ENCODE measurements at regions not wholly inside any gene's neighbourhood (a gene's known extent, or its start where the extent isn't known, plus 50 kb on each side); places are given as distances from the start of the nearest gene placed in this dataset.

- TF ChIP-seq, protein P1, sequence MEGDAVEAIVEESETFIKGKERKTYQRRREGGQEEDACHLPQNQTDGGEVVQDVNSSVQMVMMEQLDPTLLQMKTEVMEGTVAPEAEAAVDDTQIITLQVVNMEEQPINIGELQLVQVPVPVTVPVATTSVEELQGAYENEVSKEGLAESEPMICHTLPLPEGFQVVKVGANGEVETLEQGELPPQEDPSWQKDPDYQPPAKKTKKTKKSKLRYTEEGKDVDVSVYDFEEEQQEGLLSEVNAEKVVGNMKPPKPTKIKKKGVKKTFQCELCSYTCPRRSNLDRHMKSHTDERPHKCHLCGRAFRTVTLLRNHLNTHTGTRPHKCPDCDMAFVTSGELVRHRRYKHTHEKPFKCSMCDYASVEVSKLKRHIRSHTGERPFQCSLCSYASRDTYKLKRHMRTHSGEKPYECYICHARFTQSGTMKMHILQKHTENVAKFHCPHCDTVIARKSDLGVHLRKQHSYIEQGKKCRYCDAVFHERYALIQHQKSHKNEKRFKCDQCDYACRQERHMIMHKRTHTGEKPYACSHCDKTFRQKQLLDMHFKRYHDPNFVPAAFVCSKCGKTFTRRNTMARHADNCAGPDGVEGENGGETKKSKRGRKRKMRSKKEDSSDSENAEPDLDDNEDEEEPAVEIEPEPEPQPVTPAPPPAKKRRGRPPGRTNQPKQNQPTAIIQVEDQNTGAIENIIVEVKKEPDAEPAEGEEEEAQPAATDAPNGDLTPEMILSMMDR (IDR thresholded peaks at IDR 0.05) = no peak
- no peak for TF ChIP-seq POLR2AphosphoS5 (IDR thresholded peaks at IDR 0.05; ENCODE audit: low read depth, low read length)
- TF ChIP-seq USF2 (IDR thresholded peaks at IDR 0.05; ENCODE audit: borderline replicate concordance, low read depth, low read length) = no peak
- TF ChIP-seq, protein P2, sequence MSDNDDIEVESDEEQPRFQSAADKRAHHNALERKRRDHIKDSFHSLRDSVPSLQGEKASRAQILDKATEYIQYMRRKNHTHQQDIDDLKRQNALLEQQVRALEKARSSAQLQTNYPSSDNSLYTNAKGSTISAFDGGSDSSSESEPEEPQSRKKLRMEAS (IDR thresholded peaks at IDR 0.05; ENCODE audit: low read depth) = no peak
- TF ChIP-seq JUND (IDR thresholded peaks at IDR 0.05) = no peak
- TF ChIP-seq EZH2phosphoT487 (IDR thresholded peaks at IDR 0.05; ENCODE audit: borderline replicate concordance, low read depth) = no peak
These were observed 56.8 kb upstream of the PMAIP1 start for GRCh38 chr18:59842947-59843346.
